GM12878 (cell line): ENCODE measurements at regions not wholly inside any gene's neighbourhood (a gene's known extent, or its start where the extent isn't known, plus 50 kb on each side); places are given as distances from the start of the nearest gene placed in this dataset.

Experiments
- ATAC-seq: fragments of 200-7000 bp; cut with Tn5 transposase; 3 replicates; pipeline ENCODE4 v1.9.1; 2020; ENCODE audit warnings: mild to moderate bottlenecking, moderate library complexity
- BruUV-seq: library from RNA; stranded (reverse); fragments of 400-500 nt; replicated peaks from 2 replicates; lab custom pipeline; 2021; lab: Mats Ljungman, UMichigan
- CTCF ChIA-PET: fragments of 300-600 bp; sonication (Branson Sonifier 250); formaldehyde crosslinking; extraction: SDS; loops from one replicate; lab custom pipeline; 2021; ENCODE audit warnings: inconsistent platforms; lab: Yijun Ruan, JAX
- POLR2A ChIA-PET: fragments of 350-600 bp; formaldehyde crosslinking; extraction: SDS; loops from one replicate; lab custom pipeline; 2021; ENCODE audit warnings: inconsistent platforms; lab: Charles Lee
- RAD21 ChIA-PET: fragments of 300-600 bp; sonication (Branson Sonifier 250); formaldehyde crosslinking; loops from one replicate; lab custom pipeline; 2023; ENCODE audit warnings: antibody characterized with exemption; ENCODE audit not compliant: unreplicated experiment; lab: Charles Lee
- SMC1A ChIA-PET: fragments of 300-600 bp; sonication (Branson Sonifier 250); formaldehyde crosslinking; loops from one replicate; lab custom pipeline; 2023; ENCODE audit not compliant: unreplicated experiment, uncharacterized antibody; lab: Charles Lee
- DNase-seq: peaks from one replicate; pipeline ENCODE4 v3.0.0-alpha.2; 2011; ENCODE audit warnings: low read depth, low spot score
- FAIRE-seq: peaks from 3 replicates; lab custom pipeline; 2011; peaks lifted over from hg19 to GRCh38; lab: Jason Lieb, UNC
- H2AFZ ChIP-seq: 2 replicates; pipeline ENCODE4 v1.6.0; 2011; ENCODE audit warnings: low read depth, low read length, control low read depth; ENCODE audit not compliant: control insufficient read depth
- H3K27ac ChIP-seq: 2 replicates; pipeline ENCODE4 v1.5.1; 2011; ENCODE audit warnings: control low read depth; ENCODE audit not compliant: control insufficient read depth, insufficient read depth
- H3K27me3 ChIP-seq, 2 experiments: replicated peaks in 1 of 2; 2 replicates each; pipeline versions ENCODE4 v1.6.0 to v1.6.1; 2011; ENCODE audit warnings: low read length in 1 of 2; ENCODE audit not compliant: control insufficient read depth in 2 of 2, insufficient read depth in 2 of 2
- H3K36me3 ChIP-seq, 2 experiments: 2 replicates each; pipeline ENCODE4 v1.5.1; 2011; ENCODE audit warnings: low read length in 1 of 2; ENCODE audit not compliant: control insufficient read depth in 2 of 2, insufficient read depth in 2 of 2
- H3K4me1 ChIP-seq: 2 replicates; pipeline ENCODE4 v1.6.1; 2011; ENCODE audit warnings: mild to moderate bottlenecking, low read length, moderate library complexity, mixed read lengths; ENCODE audit not compliant: control insufficient read depth, insufficient read depth
- H3K4me2 ChIP-seq: 2 replicates; pipeline ENCODE4 v1.6.0; 2011; ENCODE audit warnings: control low read depth; ENCODE audit not compliant: control insufficient read depth, insufficient read depth
- H3K4me3 ChIP-seq: fragments of 200-600 bp; sonication (generic); 2 replicates; pipeline ENCODE4 v1.5.1; 2016
- H3K79me2 ChIP-seq: 2 replicates; pipeline ENCODE4 v1.6.0; 2011; ENCODE audit warnings: low read length; ENCODE audit not compliant: control insufficient read depth, insufficient read depth
- H3K9ac ChIP-seq: 2 replicates; pipeline ENCODE4 v1.8.0; 2011; ENCODE audit warnings: low read length, control low read depth, mixed read lengths; ENCODE audit not compliant: control insufficient read depth, insufficient read depth
- H3K9me3 ChIP-seq: replicated peaks from 3 replicates; pipeline ENCODE4 v1.5.1; 2011; ENCODE audit warnings: mild to moderate bottlenecking, low read length; ENCODE audit not compliant: control insufficient read depth, insufficient read depth
- H4K20me1 ChIP-seq: 2 replicates; pipeline ENCODE4 v1.6.0; 2011; ENCODE audit not compliant: control insufficient read depth, insufficient read depth
- ASH2L ChIP-seq: fragments of 300-600, 200-600 bp; sonication (generic); IDR thresholded peaks from 2 replicates; pipeline ENCODE4 v1.6.1; 2017; ENCODE audit warnings: low read depth, mild to moderate bottlenecking, borderline replicate concordance
- BCL3 ChIP-seq: IDR thresholded peaks from 2 replicates; pipeline ENCODE4 v1.6.1; 2011; ENCODE audit warnings: borderline replicate concordance, low read depth, mild to moderate bottlenecking, moderate library complexity, low read length; ENCODE audit not compliant: insufficient read depth, poor library complexity, severe bottlenecking
- CHD1 ChIP-seq: IDR thresholded peaks from 2 replicates; pipeline ENCODE4 v1.6.1; 2012; ENCODE audit warnings: low read depth, low read length, improper control_type of control experiment
- IKZF2 ChIP-seq, 2 experiments: fragments of 450-650 bp; IDR thresholded peaks; 2 replicates each; pipeline ENCODE4 v1.6.1; 2017; ENCODE audit warnings: mild to moderate bottlenecking in 2 of 2, moderate library complexity in 2 of 2
- NR2C1 ChIP-seq: fragments of 450-650 bp; IDR thresholded peaks from 2 replicates; pipeline ENCODE4 v1.6.1; 2017; ENCODE audit warnings: antibody characterized with exemption, mild to moderate bottlenecking, moderate library complexity
- RELA ChIP-seq: fragments of 450-650 bp; IDR thresholded peaks from 2 replicates; pipeline ENCODE4 v1.8.0; 2014; ENCODE audit warnings: borderline replicate concordance; ENCODE audit not compliant: partially characterized antibody
- REST ChIP-seq: IDR thresholded peaks from 2 replicates; pipeline ENCODE4 v1.6.1; 2012; ENCODE audit warnings: mild to moderate bottlenecking, low read depth, low read length
- SMC3 ChIP-seq: IDR thresholded peaks from 2 replicates; pipeline ENCODE4 v1.6.1; 2011; ENCODE audit warnings: low read length, improper control_type of control experiment, borderline replicate concordance
- STAT3 ChIP-seq: IDR thresholded peaks from 2 replicates; pipeline ENCODE4 v1.6.1; 2011; ENCODE audit warnings: low read depth, low read length, improper control_type of control experiment
- TBL1XR1 ChIP-seq: IDR thresholded peaks from 2 replicates; pipeline ENCODE4 v1.6.1; 2012; ENCODE audit warnings: low read depth, low read length, improper control_type of control experiment
- ZNF207 ChIP-seq: fragments of 450-650 bp; IDR thresholded peaks from 2 replicates; pipeline ENCODE4 v1.6.1; 2014; ENCODE audit warnings: antibody characterized with exemption, mild to moderate bottlenecking, borderline replicate concordance
- ZNF274 ChIP-seq: IDR thresholded peaks from one replicate; pipeline ENCODE4 v1.8.0; 2011; ENCODE audit not compliant: insufficient read length, insufficient read depth
- ZZZ3 ChIP-seq: IDR thresholded peaks from 2 replicates; pipeline ENCODE4 v1.6.1; 2011; ENCODE audit warnings: low read depth; ENCODE audit not compliant: control insufficient read depth, insufficient read length
- WGBS: methylation state at CpG from one replicate; pipeline ENCODE4 v1.1.6; 2016; ENCODE audit warnings: low lambda C conversion rate; ENCODE audit not compliant: insufficient replicate concordance, insufficient coverage; ENCODE audit errors: missing lambda C conversion rate; 5-methylcytosine and 5-hydroxymethylcytosine counted together
- in situ Hi-C: fragments of 300-500 bp; cut with MboI; formaldehyde crosslinking; loops from 9 replicates; pipeline ENCODE4 v1.14.3; 2018; ENCODE audit warnings: mixed read lengths
- intact Hi-C: fragments of 100-400 bp; cut with micrococcal nuclease; formaldehyde crosslinking; loops from one replicate; pipeline ENCODE4 v1.14.2; 2022; ENCODE audit not compliant: unreplicated experiment
- TF ChIP-seq, protein P1 (sequence below): fragments of 450-650 bp; IDR thresholded peaks from 2 replicates; pipeline ENCODE4 v1.6.1; 2017; ENCODE audit warnings: borderline replicate concordance
- TF ChIP-seq, protein P2 (sequence below): IDR thresholded peaks from 2 replicates; pipeline ENCODE4 v1.6.1; 2012; ENCODE audit warnings: low read depth, low read length, improper control_type of control experiment
- TF ChIP-seq, protein P3 (sequence below): fragments of 450-650 bp; formaldehyde crosslinking; IDR thresholded peaks from 2 replicates; pipeline ENCODE4 v1.5.0; 2022; ENCODE audit warnings: mild to moderate bottlenecking, missing genetic modification characterization

DNA sequence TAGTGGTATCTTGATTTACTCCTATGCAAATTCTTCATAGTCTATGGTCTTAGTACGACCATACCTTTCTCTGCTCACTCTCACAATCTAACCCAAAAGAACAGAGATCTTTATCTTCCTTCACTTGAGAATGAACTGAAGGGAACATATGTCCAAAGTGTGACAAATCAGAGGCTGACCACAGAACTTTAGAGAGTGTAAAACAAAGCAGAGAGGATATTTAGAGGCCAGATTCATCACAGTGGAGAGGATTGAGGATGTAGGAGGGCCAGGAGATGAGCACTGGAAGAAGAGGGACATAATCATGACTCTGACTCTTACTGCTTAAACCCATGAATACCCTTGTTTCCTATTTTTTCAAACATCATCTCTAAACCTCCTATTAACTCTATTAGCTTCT, 935.3 kb upstream of the PHF14 start:
- Histone ChIP-seq H3K27ac (no peak overlapping the region), H4K20me1 (no peaks in the 10 kb centered on the region), H2AFZ (no peak overlapping the region), H3K36me3 (no peaks in the 10 kb centered on the region), H3K79me2 (no peaks in the 10 kb centered on the region), H3K4me1 (no peaks in the 10 kb centered on the region), H3K27me3 (no peaks in the 10 kb centered on the region), H3K9ac (no peak overlapping the region), H3K4me3 (no peak overlapping the region), H3K4me2 (no peak overlapping the region), H3K9me3 (no peaks in the 10 kb centered on the region)
- FAIRE-seq = no peak
- in situ Hi-C loops (no loop called here), intact Hi-C loops (no loop called here)
- POLR2A ChIA-PET = no interaction called here
- CTCF ChIA-PET = no interaction called here
- RAD21 ChIA-PET = interaction anchor here (0.6 kb wide), 1 partner anchor 367 kb away, joined by 3 read pairs; no protein-coding TSS in a partner anchor
- BruUV-seq = no TSS peak
- 0% methylated on average over 1 of the region's 1 CpG for WGBS
- SMC1A ChIA-PET = no interaction called here
- ATAC-seq = no peak
- no peak for DNase-seq
- TF ChIP-seq CHD1 (no peak), ZNF274 (no peak), REST (no peak), BCL3 (no peak), RELA (no peak), ZZZ3 (no peak), ASH2L (no peak), IKZF2 (IDR thresholded peaks at IDR 0.05) (no peak), TBL1XR1 (no peak), NR2C1 (no peak), ZNF207 (no peak), STAT3 (no peak), SMC3 (no peak)
- TF ChIP-seq, protein P1, sequence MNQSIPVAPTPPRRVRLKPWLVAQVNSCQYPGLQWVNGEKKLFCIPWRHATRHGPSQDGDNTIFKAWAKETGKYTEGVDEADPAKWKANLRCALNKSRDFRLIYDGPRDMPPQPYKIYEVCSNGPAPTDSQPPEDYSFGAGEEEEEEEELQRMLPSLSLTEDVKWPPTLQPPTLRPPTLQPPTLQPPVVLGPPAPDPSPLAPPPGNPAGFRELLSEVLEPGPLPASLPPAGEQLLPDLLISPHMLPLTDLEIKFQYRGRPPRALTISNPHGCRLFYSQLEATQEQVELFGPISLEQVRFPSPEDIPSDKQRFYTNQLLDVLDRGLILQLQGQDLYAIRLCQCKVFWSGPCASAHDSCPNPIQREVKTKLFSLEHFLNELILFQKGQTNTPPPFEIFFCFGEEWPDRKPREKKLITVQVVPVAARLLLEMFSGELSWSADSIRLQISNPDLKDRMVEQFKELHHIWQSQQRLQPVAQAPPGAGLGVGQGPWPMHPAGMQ = no peak
- TF ChIP-seq, protein P2, sequence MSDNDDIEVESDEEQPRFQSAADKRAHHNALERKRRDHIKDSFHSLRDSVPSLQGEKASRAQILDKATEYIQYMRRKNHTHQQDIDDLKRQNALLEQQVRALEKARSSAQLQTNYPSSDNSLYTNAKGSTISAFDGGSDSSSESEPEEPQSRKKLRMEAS = no peak
- TF ChIP-seq, protein P3, sequence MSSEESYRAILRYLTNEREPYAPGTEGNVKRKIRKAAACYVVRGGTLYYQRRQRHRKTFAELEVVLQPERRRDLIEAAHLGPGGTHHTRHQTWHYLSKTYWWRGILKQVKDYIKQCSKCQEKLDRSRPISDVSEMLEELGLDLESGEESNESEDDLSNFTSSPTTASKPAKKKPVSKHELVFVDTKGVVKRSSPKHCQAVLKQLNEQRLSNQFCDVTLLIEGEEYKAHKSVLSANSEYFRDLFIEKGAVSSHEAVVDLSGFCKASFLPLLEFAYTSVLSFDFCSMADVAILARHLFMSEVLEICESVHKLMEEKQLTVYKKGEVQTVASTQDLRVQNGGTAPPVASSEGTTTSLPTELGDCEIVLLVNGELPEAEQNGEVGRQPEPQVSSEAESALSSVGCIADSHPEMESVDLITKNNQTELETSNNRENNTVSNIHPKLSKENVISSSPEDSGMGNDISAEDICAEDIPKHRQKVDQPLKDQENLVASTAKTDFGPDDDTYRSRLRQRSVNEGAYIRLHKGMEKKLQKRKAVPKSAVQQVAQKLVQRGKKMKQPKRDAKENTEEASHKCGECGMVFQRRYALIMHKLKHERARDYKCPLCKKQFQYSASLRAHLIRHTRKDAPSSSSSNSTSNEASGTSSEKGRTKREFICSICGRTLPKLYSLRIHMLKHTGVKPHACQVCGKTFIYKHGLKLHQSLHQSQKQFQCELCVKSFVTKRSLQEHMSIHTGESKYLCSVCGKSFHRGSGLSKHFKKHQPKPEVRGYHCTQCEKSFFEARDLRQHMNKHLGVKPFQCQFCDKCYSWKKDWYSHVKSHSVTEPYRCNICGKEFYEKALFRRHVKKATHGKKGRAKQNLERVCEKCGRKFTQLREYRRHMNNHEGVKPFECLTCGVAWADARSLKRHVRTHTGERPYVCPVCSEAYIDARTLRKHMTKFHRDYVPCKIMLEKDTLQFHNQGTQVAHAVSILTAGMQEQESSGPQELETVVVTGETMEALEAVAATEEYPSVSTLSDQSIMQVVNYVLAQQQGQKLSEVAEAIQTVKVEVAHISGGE (CRISPR knock-in tag) = no peak
